ENCODE measurements at regions not wholly inside any gene's neighbourhood (a gene's known extent, or its start where the extent isn't known, plus 50 kb on each side); places are given as distances from the start of the nearest gene placed in this dataset.

GRCh38 chr2:9156483-9156882, 50.1 kb upstream of the ASAP2 start:
- H3K4me2 ChIP-seq (ENCODE audit: low read depth, low read length, poor library complexity, severe bottlenecking): no peak overlapping the region
- H2AFZ ChIP-seq (ENCODE audit: low read depth, low read length, severe bottlenecking): no peak overlapping the region
- no peaks in the 10 kb centered on the region for H3K36me3 ChIP-seq (ENCODE audit: low read length)
- no peaks in the 10 kb centered on the region for H3K9me2 ChIP-seq (replicated peaks; ENCODE audit: insufficient read depth, low read length)
- H3K79me2 ChIP-seq (ENCODE audit: insufficient read depth, low read length): no peaks in the 10 kb centered on the region
- TF ChIP-seq CTCF (IDR thresholded peaks at IDR 0.05; ENCODE audit: insufficient read depth, low read length, poor library complexity, severe bottlenecking) (no peak), EZH2phosphoT487 (conservative IDR thresholded peaks at IDR 0.05; ENCODE audit: low read length) (no peak)
- no peaks in the 10 kb centered on the region for H3K9me3 ChIP-seq (ENCODE audit: insufficient read depth, low read length)
- H3K9ac ChIP-seq (ENCODE audit: low read length): no peak overlapping the region
- no peak overlapping the region for H3K27ac ChIP-seq (ENCODE audit: low read depth, low read length)
- H3K27me3 ChIP-seq (ENCODE audit: low read length): no peaks in the 10 kb centered on the region
- H4K20me1 ChIP-seq (ENCODE audit: low read depth, low read length): no peaks in the 10 kb centered on the region
- H3K4me3 ChIP-seq (ENCODE audit: insufficient read depth, low read length, poor library complexity, severe bottlenecking): no peak overlapping the region
- no peaks in the 10 kb centered on the region for H3F3A ChIP-seq (ENCODE audit: insufficient read depth)

DNA sequence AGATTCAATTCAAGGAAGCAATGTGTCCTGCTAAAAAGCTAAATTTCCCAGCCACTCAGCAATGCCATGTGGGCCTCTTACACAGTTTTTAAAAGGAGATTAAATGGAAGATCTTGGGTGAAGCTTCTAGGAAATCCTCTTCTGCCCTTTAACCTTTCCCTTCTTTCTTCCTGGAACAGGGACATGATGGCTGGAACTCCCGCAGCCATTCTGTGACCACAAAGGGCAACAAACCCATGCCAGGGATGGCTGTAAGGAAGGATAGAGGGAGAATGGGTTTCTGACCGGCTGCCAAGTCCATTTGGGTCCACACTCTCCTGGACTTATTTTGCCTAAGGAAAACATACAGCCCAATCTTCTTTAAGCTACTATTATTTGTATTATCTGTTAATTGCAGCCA, 52.6 kb upstream of the ASAP2 start:
- H4K20me1 ChIP-seq (ENCODE audit: low read depth, low read length): no peaks in the 10 kb centered on the region
- no peaks in the 10 kb centered on the region for H3K27me3 ChIP-seq (ENCODE audit: low read length)
- no peak overlapping the region for H3K27ac ChIP-seq (ENCODE audit: low read depth, low read length)
- H3K9ac ChIP-seq (ENCODE audit: low read length): no peak overlapping the region
- H3K9me2 ChIP-seq (replicated peaks; ENCODE audit: insufficient read depth, low read length): no peaks in the 10 kb centered on the region
- no peaks in the 10 kb centered on the region for H3F3A ChIP-seq (ENCODE audit: insufficient read depth)
- no peak overlapping the region for H2AFZ ChIP-seq (ENCODE audit: low read depth, low read length, severe bottlenecking)
- TF ChIP-seq EZH2phosphoT487 (conservative IDR thresholded peaks at IDR 0.05; ENCODE audit: low read length): no peak
- no peak for TF ChIP-seq CTCF (IDR thresholded peaks at IDR 0.05; ENCODE audit: insufficient read depth, low read length, poor library complexity, severe bottlenecking)
- no peaks in the 10 kb centered on the region for H3K79me2 ChIP-seq (ENCODE audit: insufficient read depth, low read length)
- no peak overlapping the region for H3K4me2 ChIP-seq (ENCODE audit: low read depth, low read length, poor library complexity, severe bottlenecking)
- H3K36me3 ChIP-seq (ENCODE audit: low read length): no peaks in the 10 kb centered on the region
- no peaks in the 10 kb centered on the region for H3K9me3 ChIP-seq (ENCODE audit: insufficient read depth, low read length)
- no peak overlapping the region for H3K4me3 ChIP-seq (ENCODE audit: insufficient read depth, low read length, poor library complexity, severe bottlenecking)

DNA sequence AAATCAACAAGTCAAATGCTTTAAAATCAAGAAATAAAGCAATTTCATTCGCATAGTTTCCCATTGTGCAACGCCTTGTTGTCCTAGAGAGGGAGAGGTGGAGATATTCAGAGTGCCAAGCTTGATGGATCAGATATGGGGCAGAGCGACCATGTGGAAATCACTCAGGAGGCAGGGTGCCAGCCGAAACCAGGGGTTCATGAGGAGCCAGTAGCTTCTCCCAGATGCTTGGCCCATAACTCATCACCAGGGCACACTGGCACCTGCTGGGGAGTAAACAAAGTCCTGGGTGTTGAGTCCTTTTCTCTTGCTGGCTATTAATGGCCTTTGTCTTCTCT, 53.0 kb upstream of the ASAP2 start:
- no peak for TF ChIP-seq EZH2phosphoT487 (conservative IDR thresholded peaks at IDR 0.05; ENCODE audit: low read length)
- no peak for TF ChIP-seq CTCF (IDR thresholded peaks at IDR 0.05; ENCODE audit: insufficient read depth, low read length, poor library complexity, severe bottlenecking)
- no peaks in the 10 kb centered on the region for H4K20me1 ChIP-seq (ENCODE audit: low read depth, low read length)
- no peak overlapping the region for H3K9ac ChIP-seq (ENCODE audit: low read length)
- no peaks in the 10 kb centered on the region for H3K9me2 ChIP-seq (replicated peaks; ENCODE audit: insufficient read depth, low read length)
- H3F3A ChIP-seq (ENCODE audit: insufficient read depth): no peaks in the 10 kb centered on the region
- no peaks in the 10 kb centered on the region for H3K9me3 ChIP-seq (ENCODE audit: insufficient read depth, low read length)
- no peak overlapping the region for H3K4me3 ChIP-seq (ENCODE audit: insufficient read depth, low read length, poor library complexity, severe bottlenecking)
- no peak overlapping the region for H2AFZ ChIP-seq (ENCODE audit: low read depth, low read length, severe bottlenecking)
- no peaks in the 10 kb centered on the region for H3K79me2 ChIP-seq (ENCODE audit: insufficient read depth, low read length)
- H3K27ac ChIP-seq (ENCODE audit: low read depth, low read length): no peak overlapping the region
- H3K36me3 ChIP-seq (ENCODE audit: low read length): no peaks in the 10 kb centered on the region
- H3K27me3 ChIP-seq (ENCODE audit: low read length): no peaks in the 10 kb centered on the region
- no peak overlapping the region for H3K4me2 ChIP-seq (ENCODE audit: low read depth, low read length, poor library complexity, severe bottlenecking)
